Skeletal muscle satellite cell (primary cell): ENCODE measurements at regions not wholly inside any gene's neighbourhood (a gene's known extent, or its start where the extent isn't known, plus 50 kb on each side); places are given as distances from the start of the nearest gene placed in this dataset.

Source experiments
- H3K27me3 ChIP-seq: 2 replicates; pipeline ENCODE4 v1.7.0; 2013; ENCODE audit warnings: low read length; ENCODE audit not compliant: control insufficient read depth, insufficient read depth
- H3K36me3 ChIP-seq: 2 replicates; pipeline ENCODE4 v1.7.0; 2013; ENCODE audit warnings: mild to moderate bottlenecking, control low read depth, low read length; ENCODE audit not compliant: insufficient read depth
- H3K4me1 ChIP-seq: 2 replicates; pipeline ENCODE4 v1.7.0; 2013; ENCODE audit warnings: low read length; ENCODE audit not compliant: control insufficient read depth, insufficient read depth
- H3K4me2 ChIP-seq: 2 replicates; pipeline ENCODE4 v1.7.0; 2013; ENCODE audit warnings: mild to moderate bottlenecking, low read length
- H3K4me3 ChIP-seq: 2 replicates; pipeline ENCODE4 v1.7.0; 2013; ENCODE audit warnings: low read length
- H3K9ac ChIP-seq: 2 replicates; pipeline ENCODE4 v1.7.0; 2013; ENCODE audit warnings: mild to moderate bottlenecking, low read depth, low read length, moderate library complexity
- H3K9me3 ChIP-seq: replicated peaks from 2 replicates; pipeline ENCODE4 v1.7.0; 2013; ENCODE audit warnings: mild to moderate bottlenecking, control low read depth, low read length

GRCh38 chr11:81634483-81634882 lies 1099.2 kb downstream of the FAM181B start:
- H3K4me3 ChIP-seq = no peak overlapping the region
- peaks cover 3% of the 10 kb centered on the region for H3K9me3 ChIP-seq
- no peak overlapping the region for H3K9ac ChIP-seq
- H3K27me3 ChIP-seq = no peaks in the 10 kb centered on the region
- H3K4me2 ChIP-seq = no peak overlapping the region
- H3K36me3 ChIP-seq = no peaks in the 10 kb centered on the region
- H3K4me1 ChIP-seq = no peaks in the 10 kb centered on the region

DNA sequence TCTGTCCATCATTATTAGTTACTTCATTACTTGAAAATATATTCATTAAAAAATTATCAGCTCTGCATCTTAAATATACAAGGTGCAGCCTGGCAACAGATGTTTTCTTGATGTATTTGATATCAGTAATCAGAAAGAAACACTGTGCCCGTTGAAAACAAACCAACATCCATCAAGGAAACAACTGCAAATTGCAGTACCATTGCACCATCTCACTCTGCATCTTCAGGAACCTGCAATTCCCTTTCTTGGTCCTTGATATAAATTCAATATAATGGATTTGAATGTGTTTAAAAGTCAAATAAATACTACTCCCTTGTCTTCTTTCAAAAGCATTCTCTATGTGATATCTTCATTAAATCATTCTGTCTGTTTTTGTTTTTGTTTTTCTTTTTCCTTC lies 1131.2 kb downstream of the FAM181B start:
- H3K9me3 ChIP-seq = peaks cover 2% of the 10 kb centered on the region
- no peaks in the 10 kb centered on the region for H3K27me3 ChIP-seq
- no peak overlapping the region for H3K9ac ChIP-seq
- H3K4me2 ChIP-seq = no peak overlapping the region
- no peak overlapping the region for H3K4me3 ChIP-seq
- H3K36me3 ChIP-seq = no peaks in the 10 kb centered on the region
- no peaks in the 10 kb centered on the region for H3K4me1 ChIP-seq

- Histone ChIP-seq H3K4me1 (no peaks in the 10 kb centered on the region), H3K9me3 (peaks cover 3% of the 10 kb centered on the region), H3K4me2 (no peak overlapping the region), H3K27me3 (no peaks in the 10 kb centered on the region), H3K9ac (no peak overlapping the region), H3K36me3 (no peaks in the 10 kb centered on the region), H3K4me3 (no peak overlapping the region)
These were observed 1137.0 kb downstream of the FAM181B start for GRCh38 chr11:81596704-81597103.

DNA sequence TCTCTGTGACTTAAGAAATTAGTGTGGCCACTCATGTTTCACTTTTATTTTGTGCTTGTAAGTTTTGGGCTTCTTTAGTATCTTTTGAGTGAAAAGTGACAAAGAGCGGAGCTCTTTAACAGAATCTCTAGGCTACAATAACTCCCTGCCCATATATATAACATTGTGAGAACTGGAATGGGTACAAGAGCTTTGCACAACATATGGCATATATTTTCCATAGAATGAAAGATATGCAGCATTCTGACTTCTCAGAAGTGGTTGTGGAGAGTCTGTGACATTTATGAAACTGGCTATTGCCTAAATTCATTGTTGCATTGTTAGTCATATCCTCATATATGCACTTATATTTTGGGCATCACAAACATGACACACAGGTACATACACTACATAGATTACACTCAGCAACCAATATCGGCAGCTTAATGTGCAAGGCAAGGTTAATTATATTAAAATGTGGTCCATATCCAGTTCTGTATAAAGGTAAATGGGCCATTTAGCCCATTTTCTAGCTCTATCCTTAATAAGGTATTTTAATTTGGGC lies 1148.2 kb downstream of the FAM181B start:
- Histone ChIP-seq H3K9ac (no peak overlapping the region), H3K4me3 (no peak overlapping the region), H3K36me3 (no peaks in the 10 kb centered on the region), H3K4me2 (no peak overlapping the region), H3K4me1 (no peaks in the 10 kb centered on the region), H3K27me3 (no peaks in the 10 kb centered on the region), H3K9me3 (no peaks in the 10 kb centered on the region)

- Histone ChIP-seq H3K4me2 (no peak overlapping the region), H3K36me3 (no peaks in the 10 kb centered on the region), H3K4me1 (no peaks in the 10 kb centered on the region), H3K9me3 (peaks cover 7% of the 10 kb centered on the region), H3K27me3 (no peaks in the 10 kb centered on the region), H3K9ac (no peak overlapping the region), H3K4me3 (no peak overlapping the region)
These were observed 1154.3 kb downstream of the FAM181B start for GRCh38 chr11:81579339-81579738.

GRCh38 chr11:81578571-81578970 lies 1155.1 kb downstream of the FAM181B start:
- Histone ChIP-seq H3K4me1 (no peaks in the 10 kb centered on the region), H3K27me3 (no peaks in the 10 kb centered on the region), H3K9me3 (peaks cover 7% of the 10 kb centered on the region), H3K36me3 (no peaks in the 10 kb centered on the region), H3K9ac (no peak overlapping the region), H3K4me3 (no peak overlapping the region), H3K4me2 (no peak overlapping the region)

DNA sequence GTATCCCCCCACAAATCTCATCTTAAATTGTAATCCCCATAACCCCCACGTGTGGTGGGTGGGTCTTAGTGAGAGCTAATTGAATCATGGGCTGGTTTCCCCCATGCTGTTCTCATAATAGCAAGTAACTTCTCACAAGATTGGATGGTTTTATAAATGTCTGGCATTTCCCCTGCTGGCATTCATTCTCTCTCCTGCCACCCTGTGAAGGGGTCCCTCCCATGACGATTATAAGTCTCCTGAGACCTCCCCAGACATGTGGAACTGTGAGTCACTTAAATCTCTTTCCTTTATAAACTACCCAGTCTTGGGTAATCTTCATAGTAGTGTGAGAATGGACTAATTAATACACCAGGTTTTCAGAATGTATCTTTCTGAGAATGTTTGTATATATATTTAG lies 1159.4 kb downstream of the FAM181B start:
- no peaks in the 10 kb centered on the region for H3K4me1 ChIP-seq
- H3K9me3 ChIP-seq = peaks cover 7% of the 10 kb centered on the region
- no peaks in the 10 kb centered on the region for H3K36me3 ChIP-seq
- H3K27me3 ChIP-seq = no peaks in the 10 kb centered on the region
- H3K4me3 ChIP-seq = no peak overlapping the region
- no peak overlapping the region for H3K9ac ChIP-seq
- H3K4me2 ChIP-seq = no peak overlapping the region

- no peak overlapping the region for H3K4me2 ChIP-seq
- no peak overlapping the region for H3K4me3 ChIP-seq
- H3K36me3 ChIP-seq = no peaks in the 10 kb centered on the region
- no peaks in the 10 kb centered on the region for H3K27me3 ChIP-seq
- no peak overlapping the region for H3K9ac ChIP-seq
- H3K9me3 ChIP-seq = peaks cover 3% of the 10 kb centered on the region
- H3K4me1 ChIP-seq = no peaks in the 10 kb centered on the region
These were observed 1160.3 kb downstream of the FAM181B start for GRCh38 chr11:81573367-81573766.

DNA sequence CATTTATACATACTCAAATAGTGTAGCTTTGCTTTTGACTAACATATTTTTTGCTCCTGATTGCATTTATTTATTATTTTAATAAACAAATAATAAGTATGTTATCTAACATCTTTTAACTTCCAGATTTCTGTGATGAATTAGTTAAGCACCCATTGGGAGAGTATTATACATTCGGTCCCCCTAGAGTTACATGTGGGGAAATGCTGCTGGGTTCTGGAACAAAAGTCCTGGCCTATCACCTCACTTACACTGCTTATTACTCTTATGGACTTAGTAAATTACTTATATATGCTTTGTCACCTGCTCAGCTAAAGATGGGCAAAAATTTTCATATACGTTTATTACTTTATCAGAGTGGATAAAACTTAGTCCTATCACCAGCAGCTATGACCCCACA lies 1163.0 kb downstream of the FAM181B start:
- no peaks in the 10 kb centered on the region for H3K36me3 ChIP-seq
- H3K27me3 ChIP-seq = no peaks in the 10 kb centered on the region
- H3K4me1 ChIP-seq = no peaks in the 10 kb centered on the region
- H3K4me3 ChIP-seq = no peak overlapping the region
- H3K4me2 ChIP-seq = no peak overlapping the region
- no peak overlapping the region for H3K9ac ChIP-seq
- no peaks in the 10 kb centered on the region for H3K9me3 ChIP-seq

- H3K4me2 ChIP-seq = no peak overlapping the region
- no peaks in the 10 kb centered on the region for H3K27me3 ChIP-seq
These were observed 1163.7 kb downstream of the FAM181B start for GRCh38 chr11:81569999-81570398.

DNA sequence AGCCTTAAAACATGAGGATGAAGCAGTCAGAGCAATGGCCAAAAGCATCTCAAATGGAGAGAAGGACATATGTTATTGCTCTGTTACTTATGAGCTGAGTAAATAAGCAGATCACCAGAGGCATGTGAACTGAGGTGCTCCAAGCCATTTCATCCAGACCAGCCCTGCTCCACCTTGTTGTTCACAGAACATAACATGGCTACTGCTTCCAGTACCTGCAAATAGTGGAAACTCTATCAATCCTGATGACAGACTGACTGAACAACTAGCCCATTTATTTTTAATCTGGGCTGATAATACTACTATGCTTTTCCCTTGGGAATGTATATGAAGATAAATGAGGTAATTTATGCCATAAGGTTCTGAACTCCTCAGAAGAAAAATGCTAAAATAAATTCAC lies 1164.7 kb downstream of the FAM181B start:
- Histone ChIP-seq H3K36me3 (no peaks in the 10 kb centered on the region), H3K4me3 (no peak overlapping the region), H3K27me3 (no peaks in the 10 kb centered on the region), H3K4me1 (no peaks in the 10 kb centered on the region), H3K9me3 (no peaks in the 10 kb centered on the region), H3K9ac (no peak overlapping the region), H3K4me2 (no peak overlapping the region)

More at GRCh38 chr11:81569999-81570398, 1163.7 kb downstream of the FAM181B start:
- Histone ChIP-seq H3K4me3 (no peak overlapping the region), H3K9me3 (no peaks in the 10 kb centered on the region), H3K36me3 (no peaks in the 10 kb centered on the region), H3K9ac (no peak overlapping the region), H3K4me1 (no peaks in the 10 kb centered on the region)

GRCh38 chr11:81548123-81548522 lies 1185.5 kb downstream of the FAM181B start:
- Histone ChIP-seq H3K4me2 (no peak overlapping the region), H3K9ac (no peak overlapping the region), H3K27me3 (no peaks in the 10 kb centered on the region), H3K4me3 (no peak overlapping the region), H3K36me3 (no peaks in the 10 kb centered on the region), H3K4me1 (no peaks in the 10 kb centered on the region), H3K9me3 (peaks cover 3% of the 10 kb centered on the region)
